Activated T-cell treated with anti-CD3 and anti-CD28 coated beads, Interleukin-2, amount 50 U/mL, for 24 hours (primary cell): ENCODE measurements at regions not wholly inside any gene's neighbourhood (a gene's known extent, or its start where the extent isn't known, plus 50 kb on each side); places are given as distances from the start of the nearest gene placed in this dataset.

Experiments used
- DNase-seq: peaks from one replicate; pipeline ENCODE4 v3.0.0-alpha.2; 2020
- H3K27ac Mint-ChIP-seq: 2 replicates; pipeline ENCODE4 v1.8.0; 2020; ENCODE audit warnings: mild to moderate bottlenecking, mixed read lengths
- H3K27me3 Mint-ChIP-seq: 2 replicates; pipeline ENCODE4 v1.8.0; 2020; ENCODE audit warnings: mixed read lengths
- H3K36me3 Mint-ChIP-seq: 2 replicates; pipeline ENCODE4 v1.8.0; 2020; ENCODE audit warnings: low read depth, mixed read lengths
- H3K4me1 Mint-ChIP-seq: 2 replicates; pipeline ENCODE4 v1.8.0; 2020; ENCODE audit warnings: low read depth, mixed read lengths
- H3K4me3 Mint-ChIP-seq: 2 replicates; pipeline ENCODE4 v1.8.0; 2020; ENCODE audit warnings: mild to moderate bottlenecking, moderate library complexity, mixed read lengths
- H3K9me3 Mint-ChIP-seq: 2 replicates; pipeline ENCODE4 v1.8.0; 2020; ENCODE audit warnings: mixed read lengths

DNA sequence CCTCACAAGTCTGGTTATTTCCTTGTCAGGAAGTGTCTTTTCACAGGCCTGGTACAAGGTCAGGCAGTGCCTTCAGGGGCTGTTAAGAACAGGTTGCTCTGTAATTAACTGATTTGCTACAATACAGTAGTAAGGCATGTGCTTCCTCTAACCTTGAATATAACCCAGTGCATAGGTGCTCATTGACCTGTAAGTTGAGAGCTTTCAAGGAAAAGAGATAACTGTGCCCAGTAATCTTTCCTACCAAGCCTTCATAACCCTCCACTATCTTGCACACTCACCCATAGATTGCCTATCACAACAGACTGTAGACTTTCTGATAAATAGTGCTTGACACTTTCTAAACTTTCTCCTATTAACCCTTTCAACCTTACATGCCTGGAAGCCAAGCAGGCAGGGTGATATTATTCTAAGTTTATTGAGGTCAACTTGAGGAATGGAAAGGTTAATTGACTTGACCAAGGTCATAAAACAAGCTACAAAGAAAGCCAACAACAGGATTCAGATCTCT lies 148.1 kb downstream of the PPARGC1A start:
- no peak overlapping the region for H3K4me3 Mint-ChIP-seq
- H3K9me3 Mint-ChIP-seq: peaks cover 5% of the 10 kb centered on the region
- DNase-seq: no peak
- no peaks in the 10 kb centered on the region for H3K36me3 Mint-ChIP-seq
- H3K27ac Mint-ChIP-seq: no peak overlapping the region
- no peaks in the 10 kb centered on the region for H3K27me3 Mint-ChIP-seq
- H3K4me1 Mint-ChIP-seq: no peaks in the 10 kb centered on the region

DNA sequence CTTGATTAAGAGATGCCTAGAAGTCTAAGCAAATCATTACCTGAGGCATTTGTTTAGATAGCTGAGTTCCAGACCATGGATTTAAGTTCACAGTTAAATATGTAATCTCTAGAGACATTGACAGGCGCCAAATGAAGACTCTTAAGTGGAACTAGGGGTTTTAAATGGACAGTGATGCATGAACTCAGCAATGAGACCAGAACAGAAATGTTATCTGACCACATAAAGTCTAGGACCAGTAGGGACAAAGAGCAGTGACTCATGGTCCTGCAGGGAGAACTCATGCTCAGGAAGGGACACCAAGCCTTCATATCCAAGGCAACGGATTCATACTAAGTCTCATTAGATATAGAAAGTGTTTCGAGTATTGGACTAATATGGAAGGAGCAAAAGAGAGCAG lies 152.3 kb downstream of the PPARGC1A start:
- Mint-ChIP-seq H3K4me1 (no peaks in the 10 kb centered on the region), H3K36me3 (no peaks in the 10 kb centered on the region), H3K27me3 (no peaks in the 10 kb centered on the region), H3K9me3 (no peaks in the 10 kb centered on the region), H3K27ac (no peak overlapping the region), H3K4me3 (no peak overlapping the region)
- no peak for DNase-seq

DNA sequence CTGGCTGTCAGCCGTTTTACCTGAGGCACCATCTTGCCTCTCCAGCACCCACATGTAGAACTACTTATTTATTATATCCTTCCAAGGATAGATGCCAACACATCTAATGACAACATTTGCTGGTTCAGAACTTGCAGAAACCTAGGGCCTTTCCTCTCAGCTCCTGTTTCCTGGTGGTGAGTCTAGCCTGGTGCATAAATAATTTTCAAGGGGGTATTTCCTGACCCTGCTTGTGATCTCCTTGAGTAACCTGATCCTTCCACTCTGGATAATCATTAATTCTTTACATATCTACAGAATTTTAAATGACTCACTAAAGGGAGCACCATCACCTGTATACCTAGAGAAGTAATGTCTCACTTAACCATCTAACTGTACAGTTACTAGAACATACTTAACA lies 153.4 kb downstream of the PPARGC1A start:
- Mint-ChIP-seq H3K27me3 (no peaks in the 10 kb centered on the region), H3K4me1 (no peaks in the 10 kb centered on the region), H3K4me3 (no peak overlapping the region), H3K27ac (no peak overlapping the region), H3K9me3 (no peaks in the 10 kb centered on the region), H3K36me3 (no peaks in the 10 kb centered on the region)
- no peak for DNase-seq

DNA sequence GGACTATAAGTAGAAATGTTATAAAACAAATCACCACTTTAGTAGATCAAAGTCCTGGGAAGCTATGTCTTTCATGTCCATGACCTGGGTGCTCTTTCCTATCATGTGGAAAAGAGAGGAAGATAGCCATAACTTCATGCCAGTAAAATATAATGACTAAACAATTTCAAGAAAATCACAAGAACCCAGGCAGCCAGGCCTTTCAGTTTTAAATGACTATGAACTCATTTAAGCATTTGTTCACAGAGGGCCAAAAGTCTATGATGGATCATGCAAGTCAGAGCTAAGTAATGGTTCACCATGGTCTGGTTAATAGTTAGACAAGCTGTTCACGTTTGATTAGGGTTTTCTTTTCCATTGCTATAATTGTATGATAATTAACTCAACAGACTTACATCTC lies 155.8 kb downstream of the PPARGC1A start:
- Mint-ChIP-seq H3K4me3 (no peak overlapping the region), H3K4me1 (no peaks in the 10 kb centered on the region)
- DNase-seq: no peak

DNA sequence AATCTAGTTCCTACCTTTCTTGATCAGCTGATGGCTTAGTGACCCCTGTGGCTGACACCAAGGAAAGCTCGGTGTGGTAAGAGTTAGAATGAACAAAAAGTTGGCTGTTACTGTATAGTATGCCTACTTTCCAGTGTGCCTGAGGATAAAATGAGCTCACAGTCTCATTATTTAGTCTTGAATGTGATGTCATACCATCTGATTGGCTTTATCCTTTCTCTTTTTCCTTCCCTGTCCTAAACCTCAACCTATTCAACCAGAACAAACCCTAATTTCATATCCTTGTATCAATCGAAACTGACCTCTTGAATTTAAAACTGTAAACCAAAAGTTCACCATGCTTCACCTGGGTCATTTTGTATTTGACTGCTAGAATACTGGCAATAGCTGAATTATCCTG lies 156.4 kb downstream of the PPARGC1A start:
- H3K4me1 Mint-ChIP-seq: no peaks in the 10 kb centered on the region
- no peak for DNase-seq
- no peaks in the 10 kb centered on the region for H3K27me3 Mint-ChIP-seq
- no peak overlapping the region for H3K4me3 Mint-ChIP-seq
- H3K9me3 Mint-ChIP-seq: peaks cover 3% of the 10 kb centered on the region
- no peaks in the 10 kb centered on the region for H3K36me3 Mint-ChIP-seq
- H3K27ac Mint-ChIP-seq: no peak overlapping the region

More for the DNA sequence above, 155.8 kb downstream of the PPARGC1A start:
- Mint-ChIP-seq H3K9me3 (peaks cover 3% of the 10 kb centered on the region), H3K36me3 (no peaks in the 10 kb centered on the region), H3K27me3 (no peaks in the 10 kb centered on the region), H3K27ac (no peak overlapping the region)

DNA sequence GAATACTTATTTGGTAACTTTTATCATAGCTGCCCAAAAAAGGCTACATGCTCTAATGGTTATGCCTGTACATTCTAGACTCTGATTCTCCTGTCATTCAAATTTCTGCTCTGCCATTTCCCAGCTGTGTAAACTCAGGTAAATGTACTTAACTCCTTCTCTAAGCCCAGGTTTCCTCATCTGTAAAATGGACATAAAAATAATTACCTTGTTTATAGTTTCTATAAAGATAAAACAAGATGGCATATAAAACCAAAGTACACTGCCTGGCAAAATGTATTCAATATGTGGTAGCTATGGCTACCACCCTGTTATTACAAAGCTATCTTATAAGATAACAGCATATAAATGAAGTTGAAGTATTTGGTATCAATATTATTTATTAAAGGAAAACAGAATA lies 158.8 kb downstream of the PPARGC1A start:
- DNase-seq: no peak
- H3K36me3 Mint-ChIP-seq: no peaks in the 10 kb centered on the region
- no peaks in the 10 kb centered on the region for H3K4me1 Mint-ChIP-seq
- peaks cover 3% of the 10 kb centered on the region for H3K9me3 Mint-ChIP-seq
- H3K4me3 Mint-ChIP-seq: no peak overlapping the region
- no peak overlapping the region for H3K27ac Mint-ChIP-seq
- no peaks in the 10 kb centered on the region for H3K27me3 Mint-ChIP-seq

DNA sequence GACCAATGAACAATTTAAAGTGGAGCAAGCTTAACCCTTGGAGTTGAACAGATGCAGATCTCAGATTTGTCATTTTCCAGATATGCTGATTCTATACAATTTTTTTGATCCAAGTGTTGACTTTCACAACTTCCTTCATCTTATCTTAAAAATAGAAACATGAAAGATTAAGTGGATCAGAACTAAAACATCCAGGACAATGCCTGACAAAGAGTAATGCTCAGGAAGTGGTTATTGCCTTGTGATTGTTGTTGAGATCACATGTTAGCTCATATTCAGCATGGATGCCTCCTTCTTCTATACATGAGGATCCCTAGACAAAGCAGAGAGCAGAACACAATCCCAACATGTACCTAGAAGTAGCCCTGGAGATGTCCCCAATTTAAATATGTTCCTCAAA lies 160.9 kb downstream of the PPARGC1A start:
- DNase-seq: no peak
- H3K27me3 Mint-ChIP-seq: no peaks in the 10 kb centered on the region
- no peaks in the 10 kb centered on the region for H3K4me1 Mint-ChIP-seq
- H3K4me3 Mint-ChIP-seq: no peak overlapping the region
- no peak overlapping the region for H3K27ac Mint-ChIP-seq
- H3K36me3 Mint-ChIP-seq: no peaks in the 10 kb centered on the region
- peaks cover 3% of the 10 kb centered on the region for H3K9me3 Mint-ChIP-seq

DNA sequence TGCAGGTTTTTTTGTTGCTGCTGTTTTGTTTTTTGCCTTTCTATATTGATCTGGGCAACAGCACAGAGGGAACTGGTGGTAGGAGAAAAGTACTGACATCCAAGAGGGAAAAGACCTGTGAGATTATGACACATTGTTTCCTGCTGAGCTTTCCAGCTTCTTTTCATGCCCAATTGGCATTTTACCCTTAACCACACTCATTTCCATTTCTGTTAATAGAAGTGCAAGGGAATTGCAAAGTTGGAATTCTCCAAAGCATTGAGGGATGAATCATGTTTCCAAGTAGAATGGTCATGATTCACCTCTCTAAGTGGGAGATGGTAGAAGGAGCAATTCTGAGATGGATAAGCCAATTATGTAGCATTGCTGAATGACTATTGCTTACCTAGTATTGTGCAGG lies 161.5 kb downstream of the PPARGC1A start:
- no peak for DNase-seq

DNA sequence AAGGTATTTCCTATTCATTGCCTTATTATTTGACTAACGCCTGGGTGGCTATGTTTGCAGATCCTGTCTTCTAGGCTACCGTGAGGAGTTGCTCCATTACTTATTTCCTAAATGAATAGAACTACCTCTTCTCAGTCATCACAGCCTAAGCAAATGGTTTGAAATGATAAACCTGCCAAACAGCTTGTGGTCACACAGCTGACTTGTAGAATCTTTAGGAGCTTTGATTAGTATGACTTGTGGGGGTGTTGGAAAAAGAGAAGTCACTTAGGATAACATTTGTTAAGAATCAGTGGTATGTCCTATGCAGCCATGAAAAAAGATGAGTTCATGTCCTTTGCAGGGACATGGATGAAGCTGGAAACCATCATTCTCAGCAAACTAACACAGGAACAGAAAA lies 169.3 kb downstream of the PPARGC1A start:
- Mint-ChIP-seq H3K36me3 (no peaks in the 10 kb centered on the region), H3K4me3 (no peak overlapping the region), H3K4me1 (no peaks in the 10 kb centered on the region), H3K27ac (no peak overlapping the region), H3K27me3 (no peaks in the 10 kb centered on the region), H3K9me3 (no peaks in the 10 kb centered on the region)
- DNase-seq: no peak

More for the DNA sequence above, 161.5 kb downstream of the PPARGC1A start:
- H3K4me1 Mint-ChIP-seq: no peaks in the 10 kb centered on the region
- H3K27me3 Mint-ChIP-seq: no peaks in the 10 kb centered on the region
- no peak overlapping the region for H3K4me3 Mint-ChIP-seq
- H3K9me3 Mint-ChIP-seq: peaks cover 3% of the 10 kb centered on the region
- no peaks in the 10 kb centered on the region for H3K36me3 Mint-ChIP-seq
- no peak overlapping the region for H3K27ac Mint-ChIP-seq

DNA sequence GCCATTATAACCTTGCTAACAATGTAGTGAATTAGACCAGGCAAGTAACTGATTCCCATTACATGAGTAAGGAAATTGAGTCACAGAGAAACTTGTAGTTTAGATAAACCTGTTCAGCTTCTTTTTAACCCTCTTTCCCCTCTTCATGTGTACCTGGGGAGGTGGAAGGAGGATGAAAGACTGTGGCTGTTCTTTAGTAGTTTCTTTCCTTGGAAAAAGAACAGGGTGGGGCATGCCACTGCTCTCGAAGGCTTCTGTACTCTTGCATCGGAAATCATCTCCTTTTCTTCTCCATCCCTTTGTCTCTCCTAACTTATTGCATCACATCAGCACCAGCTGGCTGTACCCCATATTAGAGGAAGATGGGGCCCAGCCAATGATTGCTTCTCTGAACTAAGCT lies 171.4 kb downstream of the PPARGC1A start:
- no peaks in the 10 kb centered on the region for H3K9me3 Mint-ChIP-seq
- no peak for DNase-seq
- H3K4me3 Mint-ChIP-seq: no peak overlapping the region
- no peaks in the 10 kb centered on the region for H3K27me3 Mint-ChIP-seq
- no peaks in the 10 kb centered on the region for H3K4me1 Mint-ChIP-seq
- no peaks in the 10 kb centered on the region for H3K36me3 Mint-ChIP-seq
- H3K27ac Mint-ChIP-seq: no peak overlapping the region

DNA sequence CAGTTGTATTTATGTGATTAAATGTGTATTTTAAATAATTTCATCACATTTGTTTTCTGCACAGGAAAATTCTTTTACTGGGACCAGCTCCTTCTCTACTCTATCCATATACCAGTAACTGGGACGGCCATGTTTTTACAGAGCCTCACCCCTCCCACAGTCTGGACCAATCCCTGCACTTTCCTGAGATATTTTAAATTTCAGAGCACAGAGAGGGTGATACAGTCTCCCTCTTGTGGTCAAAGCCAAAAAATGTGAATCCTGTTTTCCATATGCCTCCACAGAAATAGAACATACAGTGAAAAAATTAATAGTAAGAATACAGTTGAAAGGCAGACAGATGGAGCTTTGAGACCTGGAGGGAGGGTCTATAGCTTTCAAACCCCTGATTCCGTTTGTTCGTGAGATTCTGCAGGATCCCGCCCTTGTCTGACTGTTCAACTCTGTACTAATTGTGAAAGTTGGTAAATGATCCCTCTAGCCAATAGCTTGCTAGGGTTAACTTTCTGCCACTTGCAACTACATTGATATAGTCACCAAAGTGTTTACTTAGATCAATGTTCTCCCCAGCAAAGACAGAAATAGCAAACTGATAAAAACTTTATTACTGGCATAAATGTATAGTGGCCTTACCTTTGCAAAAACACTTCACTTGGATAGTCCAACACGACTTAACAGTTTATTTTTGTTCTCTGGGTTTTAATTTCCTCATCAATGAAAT lies 172.2 kb downstream of the PPARGC1A start:
- no peak for DNase-seq
- no peaks in the 10 kb centered on the region for H3K9me3 Mint-ChIP-seq
- H3K27me3 Mint-ChIP-seq: no peaks in the 10 kb centered on the region
- H3K4me3 Mint-ChIP-seq: no peak overlapping the region
- no peaks in the 10 kb centered on the region for H3K36me3 Mint-ChIP-seq
- H3K27ac Mint-ChIP-seq: no peak overlapping the region
- no peaks in the 10 kb centered on the region for H3K4me1 Mint-ChIP-seq

DNA sequence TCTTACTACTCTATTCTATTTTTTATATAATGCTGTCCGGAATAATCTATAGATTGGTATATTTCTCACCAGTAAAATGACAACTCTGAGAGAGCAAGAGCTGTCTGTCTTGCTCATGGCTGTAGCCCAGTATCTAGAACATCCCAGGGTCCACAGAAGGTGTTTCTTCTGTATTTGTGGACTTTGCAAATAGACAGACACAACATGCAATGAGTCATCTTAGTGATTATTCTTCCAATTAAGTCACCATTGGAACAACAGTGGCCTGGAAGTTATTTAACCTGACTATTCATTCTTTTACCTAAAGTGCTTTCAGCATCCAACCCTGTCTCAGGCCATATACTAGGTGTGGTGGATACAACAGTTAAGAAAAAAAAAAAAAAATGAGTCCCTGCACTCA lies 179.5 kb downstream of the PPARGC1A start:
- Mint-ChIP-seq H3K27ac (no peak overlapping the region), H3K9me3 (peaks cover 3% of the 10 kb centered on the region), H3K36me3 (no peaks in the 10 kb centered on the region), H3K4me3 (no peak overlapping the region), H3K27me3 (no peaks in the 10 kb centered on the region), H3K4me1 (no peaks in the 10 kb centered on the region)
- DNase-seq: no peak

DNA sequence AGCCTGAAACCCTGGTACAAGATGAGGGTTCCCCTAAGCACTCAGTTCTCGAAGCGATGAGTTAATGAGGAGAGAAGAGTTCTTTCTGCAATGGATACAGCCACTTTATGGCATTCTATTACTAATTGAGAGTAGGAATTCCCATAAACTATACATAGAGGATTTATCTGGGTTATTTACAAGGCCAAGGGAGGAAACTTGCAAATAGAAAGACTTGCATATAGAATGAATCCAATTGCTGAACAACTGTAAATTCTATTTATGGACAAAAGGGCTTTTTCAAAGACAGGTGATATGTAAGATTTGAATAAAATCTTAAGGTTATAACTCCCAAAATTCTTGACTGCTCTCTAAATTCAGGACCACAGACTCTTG lies 182.2 kb downstream of the PPARGC1A start:
- H3K36me3 Mint-ChIP-seq: no peaks in the 10 kb centered on the region
- DNase-seq: no peak
- no peaks in the 10 kb centered on the region for H3K27me3 Mint-ChIP-seq
- no peaks in the 10 kb centered on the region for H3K4me1 Mint-ChIP-seq
- H3K4me3 Mint-ChIP-seq: no peak overlapping the region
- H3K27ac Mint-ChIP-seq: no peak overlapping the region
- peaks cover 6% of the 10 kb centered on the region for H3K9me3 Mint-ChIP-seq

DNA sequence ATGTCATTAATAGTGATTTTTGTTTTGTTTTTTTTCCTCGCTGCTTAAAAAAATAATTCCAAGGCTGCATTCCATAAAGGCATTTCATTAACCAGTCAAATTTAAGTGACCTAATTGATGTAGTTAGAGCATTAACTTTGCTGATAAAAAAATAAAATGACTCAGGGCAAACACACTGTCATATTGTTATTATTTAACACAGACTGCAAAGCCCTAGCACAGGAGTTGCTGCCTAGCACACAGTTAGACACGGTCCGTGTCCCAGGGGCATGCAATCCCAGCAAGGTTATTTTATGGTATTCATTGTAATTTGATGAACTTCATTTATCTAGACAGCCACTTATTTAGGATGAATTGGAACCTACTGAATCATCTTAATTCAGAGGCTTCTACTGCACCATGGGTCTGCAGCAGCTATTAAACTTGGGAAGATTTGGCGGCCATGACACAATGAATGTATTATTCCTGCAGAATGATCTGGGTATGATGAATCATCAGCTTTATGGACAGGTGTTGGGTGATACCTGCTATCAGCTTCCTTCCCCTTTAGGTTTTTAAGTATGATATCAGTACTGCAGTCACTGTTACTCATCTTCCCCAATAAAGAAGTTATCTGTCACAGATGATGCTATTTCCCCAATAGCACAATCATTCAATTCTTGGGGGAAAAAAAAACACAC lies 182.7 kb downstream of the PPARGC1A start:
- Mint-ChIP-seq H3K4me1 (no peaks in the 10 kb centered on the region), H3K27me3 (no peaks in the 10 kb centered on the region), H3K27ac (no peak overlapping the region), H3K36me3 (no peaks in the 10 kb centered on the region), H3K4me3 (no peak overlapping the region), H3K9me3 (peaks cover 6% of the 10 kb centered on the region)
- no peak for DNase-seq

DNA sequence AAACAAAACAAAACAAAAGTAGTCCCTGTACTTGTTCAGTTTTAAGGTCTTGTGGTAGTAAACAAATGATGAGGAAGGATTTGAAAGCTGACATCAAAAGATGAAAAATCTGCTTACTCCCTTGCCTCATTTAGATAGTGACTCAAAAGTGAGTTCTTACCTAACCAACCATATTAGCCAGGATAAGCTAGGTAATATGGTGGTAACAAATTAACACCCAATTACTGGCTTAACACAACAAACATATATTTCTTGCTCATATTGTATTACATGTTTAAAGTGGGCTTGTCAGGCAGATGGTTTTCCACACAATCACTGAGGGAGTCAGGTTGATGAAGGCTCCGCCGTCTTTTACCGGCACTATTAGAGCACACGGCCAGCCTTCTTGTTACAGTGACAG lies 189.7 kb downstream of the PPARGC1A start:
- no peak overlapping the region for H3K27ac Mint-ChIP-seq
- H3K36me3 Mint-ChIP-seq: no peaks in the 10 kb centered on the region
- no peaks in the 10 kb centered on the region for H3K4me1 Mint-ChIP-seq
- peaks cover 2% of the 10 kb centered on the region for H3K9me3 Mint-ChIP-seq
- DNase-seq: no peak
- H3K4me3 Mint-ChIP-seq: no peak overlapping the region
- H3K27me3 Mint-ChIP-seq: no peaks in the 10 kb centered on the region
